ENCODE measurements at regions not wholly inside any gene's neighbourhood (a gene's known extent, or its start where the extent isn't known, plus 50 kb on each side); places are given as distances from the start of the nearest gene placed in this dataset.

DNA sequence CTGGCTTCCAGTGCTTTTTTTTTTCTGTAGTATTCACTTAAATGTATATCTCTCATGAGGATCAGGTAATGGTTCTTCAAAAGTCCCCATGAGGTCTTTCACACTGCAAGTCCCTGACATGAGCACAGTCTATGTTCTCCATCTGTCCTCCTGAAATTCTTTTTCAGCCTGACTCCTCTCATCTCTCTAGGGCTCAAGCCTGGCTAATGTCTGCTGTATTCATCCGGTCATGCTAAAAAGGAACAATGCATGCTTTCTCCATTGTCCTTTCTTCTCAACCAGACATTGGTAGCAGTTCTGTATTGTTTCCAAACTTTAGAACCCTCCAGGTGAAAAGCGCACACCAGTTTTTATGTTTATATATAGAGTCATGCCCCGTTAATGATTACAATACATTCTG is 368.3 kb upstream of the OLFM3 start:
- TF ChIP-seq CTCF (conservative IDR thresholded peaks at IDR 0.05), result no peak
- H3K27ac ChIP-seq, result no peak overlapping the region

GRCh38 chr1:102336602-102337001 is 339.9 kb upstream of the OLFM3 start:
- no peak for TF ChIP-seq CTCF (conservative IDR thresholded peaks at IDR 0.05)
- no peak overlapping the region for H3K27ac ChIP-seq

GRCh38 chr1:102318104-102318806 is 321.5 kb upstream of the OLFM3 start:
- H3K27ac ChIP-seq, result no peak overlapping the region
- no peak for TF ChIP-seq CTCF (conservative IDR thresholded peaks at IDR 0.05)

GRCh38 chr1:102315096-102315495 is 318.4 kb upstream of the OLFM3 start:
- TF ChIP-seq CTCF (conservative IDR thresholded peaks at IDR 0.05), result no peak
- no peak overlapping the region for H3K27ac ChIP-seq

GRCh38 chr1:102296116-102296515 is 299.4 kb upstream of the OLFM3 start:
- no peak for TF ChIP-seq CTCF (conservative IDR thresholded peaks at IDR 0.05)
- H3K27ac ChIP-seq, result no peak overlapping the region

- no peak overlapping the region for H3K27ac ChIP-seq
- no peak for TF ChIP-seq CTCF (conservative IDR thresholded peaks at IDR 0.05)
Measured at GRCh38 chr1:102282955-102283354, 286.2 kb upstream of the OLFM3 start.

DNA sequence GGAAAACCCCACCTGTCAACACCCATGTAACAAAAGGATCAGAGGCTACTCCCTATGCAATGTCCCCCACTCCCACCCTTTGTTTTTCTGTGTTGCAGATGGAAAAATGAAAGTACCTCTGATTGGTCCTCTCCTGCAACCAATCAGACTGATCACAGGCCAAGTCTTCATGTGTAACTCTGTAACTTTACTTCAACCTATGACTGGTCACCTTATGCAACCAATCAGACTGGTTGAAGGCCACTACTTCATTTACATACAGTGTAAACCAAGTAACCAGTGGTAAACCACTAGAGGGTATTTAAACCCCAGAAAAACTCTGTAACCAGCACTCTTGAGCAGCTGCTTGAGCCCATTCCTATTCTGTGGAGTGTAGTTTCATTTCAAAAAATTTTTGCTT is 266.3 kb upstream of the OLFM3 start:
- no peak for TF ChIP-seq CTCF (conservative IDR thresholded peaks at IDR 0.05)
- H3K27ac ChIP-seq, result no peak overlapping the region
